ENCODE measurements at regions not wholly inside any gene's neighbourhood (a gene's known extent, or its start where the extent isn't known, plus 50 kb on each side); places are given as distances from the start of the nearest gene placed in this dataset.

DNA sequence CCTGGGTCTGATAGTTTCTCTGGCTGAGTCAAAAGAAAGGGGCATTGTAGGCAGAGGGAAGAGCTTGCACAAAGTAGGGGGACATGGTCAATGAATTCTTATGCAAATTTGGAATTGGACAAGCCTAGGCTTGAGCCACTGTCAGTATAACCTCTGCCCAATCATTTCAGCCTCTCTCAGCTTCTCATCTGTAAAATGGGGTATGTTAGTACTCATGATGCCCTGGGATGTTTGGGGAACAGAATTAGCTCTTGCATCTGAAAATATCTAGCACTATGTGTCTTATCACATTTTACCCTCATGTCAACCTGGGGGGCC, 148.6 kb downstream of the DHX35 start:
- intact Hi-C loops (cut with micrococcal nuclease), result no loop called here
- Histone ChIP-seq H3K4me3 (replicated peaks in 1 of 3; ENCODE audit: low read depth in 2 of 3, low read length in 3 of 3) (no peak overlapping the region), H3K4me2 (replicated peaks; ENCODE audit: extremely low read depth, low read length, poor library complexity, severe bottlenecking) (no peak overlapping the region), H3K27me3 (ENCODE audit: control insufficient read depth in 2 of 2, insufficient read depth in 2 of 2, low read length in 2 of 2) (no peaks in the 10 kb centered on the region), H3K9me3 (replicated peaks in 1 of 2; ENCODE audit: control insufficient read depth in 1 of 2, insufficient read depth in 1 of 2, low read length in 2 of 2) (no peaks in the 10 kb centered on the region), H3K4me1 (ENCODE audit: control insufficient read depth in 1 of 2, insufficient read depth in 2 of 2, low read length in 2 of 2) (no peaks in the 10 kb centered on the region), H3K27ac (ENCODE audit: low read depth in 1 of 2, low read length in 2 of 2) (no peak overlapping the region), H3K79me2 (ENCODE audit: insufficient read depth, low read length) (no peaks in the 10 kb centered on the region), H3K9ac (ENCODE audit: insufficient read depth, low read length, poor library complexity, severe bottlenecking) (no peak overlapping the region), H3K36me3 (replicated peaks in 1 of 2; ENCODE audit: control insufficient read depth in 1 of 2, insufficient read depth in 2 of 2, low read length in 2 of 2) (no peaks in the 10 kb centered on the region), H4K20me1 (ENCODE audit: insufficient read depth, low read length) (no peaks in the 10 kb centered on the region), H2AFZ (ENCODE audit: insufficient read depth, low read depth, low read length, poor library complexity, severe bottlenecking) (no peak overlapping the region)
- Mint-ChIP-seq H3K9me3 (peaks cover 0 to 2% (median 0%) of the 10 kb centered on the region in 7 donors), H3K27ac (no peak overlapping the region), H3K27me3 (ENCODE audit: low read depth in 3 of 3) (peaks cover 18 to 32% (median 19%) of the 10 kb centered on the region in 3 donors), H3K36me3 (no peaks in the 10 kb centered on the region), H3K4me3 (no peak overlapping the region), H3K4me1 (no peaks in the 10 kb centered on the region)
- DNase-seq, result no peak
- TF ChIP-seq, protein P1, sequence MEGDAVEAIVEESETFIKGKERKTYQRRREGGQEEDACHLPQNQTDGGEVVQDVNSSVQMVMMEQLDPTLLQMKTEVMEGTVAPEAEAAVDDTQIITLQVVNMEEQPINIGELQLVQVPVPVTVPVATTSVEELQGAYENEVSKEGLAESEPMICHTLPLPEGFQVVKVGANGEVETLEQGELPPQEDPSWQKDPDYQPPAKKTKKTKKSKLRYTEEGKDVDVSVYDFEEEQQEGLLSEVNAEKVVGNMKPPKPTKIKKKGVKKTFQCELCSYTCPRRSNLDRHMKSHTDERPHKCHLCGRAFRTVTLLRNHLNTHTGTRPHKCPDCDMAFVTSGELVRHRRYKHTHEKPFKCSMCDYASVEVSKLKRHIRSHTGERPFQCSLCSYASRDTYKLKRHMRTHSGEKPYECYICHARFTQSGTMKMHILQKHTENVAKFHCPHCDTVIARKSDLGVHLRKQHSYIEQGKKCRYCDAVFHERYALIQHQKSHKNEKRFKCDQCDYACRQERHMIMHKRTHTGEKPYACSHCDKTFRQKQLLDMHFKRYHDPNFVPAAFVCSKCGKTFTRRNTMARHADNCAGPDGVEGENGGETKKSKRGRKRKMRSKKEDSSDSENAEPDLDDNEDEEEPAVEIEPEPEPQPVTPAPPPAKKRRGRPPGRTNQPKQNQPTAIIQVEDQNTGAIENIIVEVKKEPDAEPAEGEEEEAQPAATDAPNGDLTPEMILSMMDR (IDR thresholded peaks at IDR 0.05), result no peak

DNA sequence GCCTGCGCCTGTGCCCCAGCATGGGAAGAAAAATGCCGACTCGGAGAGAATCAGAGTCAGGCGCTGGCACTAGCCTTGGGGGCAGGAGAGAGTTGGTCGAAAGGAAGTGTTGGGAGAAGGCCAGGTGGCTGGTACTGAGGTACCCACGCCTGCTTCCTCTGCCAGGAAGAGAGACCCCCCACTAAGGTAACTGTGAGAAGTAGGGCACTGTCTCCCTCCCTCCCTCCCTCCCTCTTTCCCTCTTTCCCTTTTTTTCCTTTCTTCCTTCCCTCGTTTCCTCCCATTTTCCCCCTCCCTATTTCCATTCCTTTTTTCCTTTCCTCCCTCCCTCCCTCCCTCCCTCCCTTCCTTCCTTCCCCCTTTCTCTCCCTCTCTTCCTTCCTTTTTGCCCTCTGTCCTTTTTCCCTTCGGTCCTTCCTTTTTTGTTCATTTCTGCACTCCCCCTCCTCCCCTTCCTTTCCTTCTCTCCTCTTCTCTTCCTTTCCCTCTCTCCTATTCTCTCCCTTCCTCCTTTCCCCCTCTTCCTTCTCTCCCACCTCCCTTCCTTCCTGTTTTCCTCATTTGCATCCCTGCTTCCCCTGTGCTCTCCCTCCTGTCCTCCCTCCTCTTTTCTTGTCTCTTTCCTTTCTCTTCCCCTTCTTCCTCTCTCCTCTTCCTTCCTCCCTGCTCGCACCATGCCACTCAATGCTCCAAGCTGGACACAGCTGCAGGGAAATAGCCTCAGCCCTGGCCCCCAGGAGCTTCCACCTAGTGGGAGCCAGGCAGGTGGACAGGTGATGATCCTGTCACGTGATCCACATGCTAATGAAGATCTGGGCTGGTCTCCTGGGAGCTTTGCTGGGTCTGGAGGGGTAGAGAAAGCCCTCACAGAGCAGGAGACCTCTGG, 148.0 kb downstream of the DHX35 start:
- no peaks in the 10 kb centered on the region for H3K79me2 ChIP-seq (ENCODE audit: insufficient read depth, low read length)
- peak overlapping the region in 1 of 2 donors; percentile 52 for H3K4me3 Mint-ChIP-seq
- no peak overlapping the region for H3K4me3 ChIP-seq (replicated peaks in 1 of 3; ENCODE audit: low read depth in 2 of 3, low read length in 3 of 3)
- H3K36me3 Mint-ChIP-seq, result no peaks in the 10 kb centered on the region
- H3K27ac ChIP-seq (ENCODE audit: low read depth in 1 of 2, low read length in 2 of 2), result no peak overlapping the region
- H3K27me3 ChIP-seq (ENCODE audit: control insufficient read depth in 2 of 2, insufficient read depth in 2 of 2, low read length in 2 of 2), result no peaks in the 10 kb centered on the region
- H3K4me2 ChIP-seq (replicated peaks; ENCODE audit: extremely low read depth, low read length, poor library complexity, severe bottlenecking), result no peak overlapping the region
- no peaks in the 10 kb centered on the region for H3K4me1 Mint-ChIP-seq
- no peaks in the 10 kb centered on the region for H3K36me3 ChIP-seq (replicated peaks in 1 of 2; ENCODE audit: control insufficient read depth in 1 of 2, insufficient read depth in 2 of 2, low read length in 2 of 2)
- H3K9me3 Mint-ChIP-seq, result peaks cover 0 to 3% (median 0%) of the 10 kb centered on the region in 7 donors
- TF ChIP-seq, protein P1 (IDR thresholded peaks at IDR 0.05), result no peak
- intact Hi-C loops (cut with micrococcal nuclease), result no loop called here
- peaks cover 18 to 32% (median 19%) of the 10 kb centered on the region in 3 donors for H3K27me3 Mint-ChIP-seq (ENCODE audit: low read depth in 3 of 3)
- no peaks in the 10 kb centered on the region for H4K20me1 ChIP-seq (ENCODE audit: insufficient read depth, low read length)
- H3K9ac ChIP-seq (ENCODE audit: insufficient read depth, low read length, poor library complexity, severe bottlenecking), result no peak overlapping the region
- no peak overlapping the region for H3K27ac Mint-ChIP-seq
- DNase-seq, result no peak
- no peak overlapping the region for H2AFZ ChIP-seq (ENCODE audit: insufficient read depth, low read depth, low read length, poor library complexity, severe bottlenecking)
- 39% methylated on average over 5 of the region's 10 CpGs for WGBS (ENCODE audit: insufficient coverage)
- H3K9me3 ChIP-seq (replicated peaks in 1 of 2; ENCODE audit: control insufficient read depth in 1 of 2, insufficient read depth in 1 of 2, low read length in 2 of 2), result no peaks in the 10 kb centered on the region
- H3K4me1 ChIP-seq (ENCODE audit: control insufficient read depth in 1 of 2, insufficient read depth in 2 of 2, low read length in 2 of 2), result no peaks in the 10 kb centered on the region
